Erythroblast (primary cell): ENCODE measurements at regions not wholly inside any gene's neighbourhood (a gene's known extent, or its start where the extent isn't known, plus 50 kb on each side); places are given as distances from the start of the nearest gene placed in this dataset.

ENCODE experiments used
- GATA1 ChIP-seq: IDR thresholded peaks from 2 replicates; pipeline ENCODE4 v1.6.1; 2011; ENCODE audit warnings: low read depth, mild to moderate bottlenecking, control low read depth, low read length, moderate library complexity
- POLR2A ChIP-seq: IDR thresholded peaks from 2 replicates; pipeline ENCODE4 v1.6.1; 2011; ENCODE audit warnings: mild to moderate bottlenecking, low read length

GRCh38 chr1:59016390-59016789 lies 232.5 kb upstream of the JUN start:
- TF ChIP-seq POLR2A (no peak), GATA1 (no peak)
